ENCODE measurements at regions not wholly inside any gene's neighbourhood (a gene's known extent, or its start where the extent isn't known, plus 50 kb on each side); places are given as distances from the start of the nearest gene placed in this dataset.

DNA sequence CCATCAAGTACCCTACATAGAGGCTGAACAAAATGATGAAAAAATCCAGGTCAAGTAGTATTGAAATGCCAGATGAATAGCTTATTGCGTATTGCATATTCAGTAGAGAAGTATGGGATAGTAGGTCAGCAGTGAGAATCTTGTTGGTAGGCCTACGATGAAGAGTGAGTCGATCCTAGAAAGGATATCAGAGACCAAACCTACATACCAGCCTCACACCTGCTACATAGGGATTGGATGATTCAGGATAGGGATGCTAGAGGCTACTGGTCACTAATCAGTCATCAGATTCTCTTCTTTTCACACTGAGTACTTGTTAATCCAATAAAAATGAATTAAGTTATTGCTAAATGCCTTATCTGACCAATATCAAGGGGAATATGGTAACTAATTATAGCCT is 274.5 kb downstream of the DSEL start:
- TF ChIP-seq EZH2 (IDR thresholded peaks at IDR 0.05; ENCODE audit: borderline replicate concordance), result no peak
- TF ChIP-seq EZH2phosphoT487 (IDR thresholded peaks at IDR 0.05; ENCODE audit: low read depth, severe bottlenecking, unreplicated experiment), result no peak
- TF ChIP-seq, protein P1, sequence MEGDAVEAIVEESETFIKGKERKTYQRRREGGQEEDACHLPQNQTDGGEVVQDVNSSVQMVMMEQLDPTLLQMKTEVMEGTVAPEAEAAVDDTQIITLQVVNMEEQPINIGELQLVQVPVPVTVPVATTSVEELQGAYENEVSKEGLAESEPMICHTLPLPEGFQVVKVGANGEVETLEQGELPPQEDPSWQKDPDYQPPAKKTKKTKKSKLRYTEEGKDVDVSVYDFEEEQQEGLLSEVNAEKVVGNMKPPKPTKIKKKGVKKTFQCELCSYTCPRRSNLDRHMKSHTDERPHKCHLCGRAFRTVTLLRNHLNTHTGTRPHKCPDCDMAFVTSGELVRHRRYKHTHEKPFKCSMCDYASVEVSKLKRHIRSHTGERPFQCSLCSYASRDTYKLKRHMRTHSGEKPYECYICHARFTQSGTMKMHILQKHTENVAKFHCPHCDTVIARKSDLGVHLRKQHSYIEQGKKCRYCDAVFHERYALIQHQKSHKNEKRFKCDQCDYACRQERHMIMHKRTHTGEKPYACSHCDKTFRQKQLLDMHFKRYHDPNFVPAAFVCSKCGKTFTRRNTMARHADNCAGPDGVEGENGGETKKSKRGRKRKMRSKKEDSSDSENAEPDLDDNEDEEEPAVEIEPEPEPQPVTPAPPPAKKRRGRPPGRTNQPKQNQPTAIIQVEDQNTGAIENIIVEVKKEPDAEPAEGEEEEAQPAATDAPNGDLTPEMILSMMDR (IDR thresholded peaks at IDR 0.05; ENCODE audit: poor library complexity), result no peak
- Histone ChIP-seq H3K9me3 (ENCODE audit: low read depth) (no peaks in the 10 kb centered on the region), H3K4me3 (no peak overlapping the region), H3K36me3 (replicated peaks; ENCODE audit: insufficient read depth, low read depth) (no peaks in the 10 kb centered on the region), H4K20me1 (ENCODE audit: insufficient read depth, poor library complexity, severe bottlenecking) (no peaks in the 10 kb centered on the region), H3K27ac (no peak overlapping the region), H3K9me2 (replicated peaks; ENCODE audit: insufficient read depth) (no peaks in the 10 kb centered on the region), H3K4me2 (no peak overlapping the region), H2AFZ (no peak overlapping the region), H3K79me2 (no peaks in the 10 kb centered on the region), H3K27me3 (no peaks in the 10 kb centered on the region), H3K4me1 (ENCODE audit: insufficient read depth) (no peaks in the 10 kb centered on the region)
- 99% methylated on average over 3 of the region's 3 CpGs for WGBS (ENCODE audit: low lambda C conversion rate, missing lambda C conversion rate)
- no peak for DNase-seq (ENCODE audit: low spot score)

DNA sequence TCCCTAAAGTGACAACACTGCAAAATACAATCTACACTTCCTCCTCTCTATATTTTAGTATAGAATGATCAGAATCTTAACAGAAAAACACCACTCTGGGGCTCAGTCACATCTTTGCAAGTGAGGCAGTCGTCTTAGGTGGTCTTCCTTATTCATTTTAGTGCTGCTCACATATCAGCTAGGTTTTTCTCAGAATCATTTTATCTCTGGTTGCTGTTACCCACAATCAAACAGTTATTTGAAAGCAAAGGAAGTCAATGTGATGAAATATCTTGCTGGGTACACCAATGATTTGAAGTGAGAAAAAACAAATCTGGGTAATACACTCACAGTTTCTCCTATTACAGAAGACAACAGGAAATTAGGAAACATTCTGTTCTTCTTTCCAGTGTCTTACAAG is 275.2 kb downstream of the DSEL start:
- Histone ChIP-seq H4K20me1 (ENCODE audit: insufficient read depth, poor library complexity, severe bottlenecking) (no peaks in the 10 kb centered on the region), H3K9me2 (replicated peaks; ENCODE audit: insufficient read depth) (no peaks in the 10 kb centered on the region), H3K27ac (no peak overlapping the region), H3K4me3 (no peak overlapping the region), H3K36me3 (replicated peaks; ENCODE audit: insufficient read depth, low read depth) (no peaks in the 10 kb centered on the region), H3K4me2 (no peak overlapping the region), H3K4me1 (ENCODE audit: insufficient read depth) (no peaks in the 10 kb centered on the region), H3K9me3 (ENCODE audit: low read depth) (no peaks in the 10 kb centered on the region), H3K79me2 (no peaks in the 10 kb centered on the region), H2AFZ (no peak overlapping the region), H3K27me3 (no peaks in the 10 kb centered on the region)
- no peak for DNase-seq (ENCODE audit: low spot score)
- WGBS (ENCODE audit: low lambda C conversion rate, missing lambda C conversion rate), result 92% methylated on average over 1 of the region's 1 CpG
- TF ChIP-seq EZH2 (IDR thresholded peaks at IDR 0.05; ENCODE audit: borderline replicate concordance), result no peak
- TF ChIP-seq, protein P1 (IDR thresholded peaks at IDR 0.05; ENCODE audit: poor library complexity), result no peak
- TF ChIP-seq EZH2phosphoT487 (IDR thresholded peaks at IDR 0.05; ENCODE audit: low read depth, severe bottlenecking, unreplicated experiment), result no peak

GRCh38 chr18:67239826-67240225 is 276.7 kb downstream of the DSEL start:
- H2AFZ ChIP-seq, result no peak overlapping the region
- no peaks in the 10 kb centered on the region for H3K9me3 ChIP-seq (ENCODE audit: low read depth)
- DNase-seq (ENCODE audit: low spot score), result no peak
- H3K9me2 ChIP-seq (replicated peaks; ENCODE audit: insufficient read depth), result no peaks in the 10 kb centered on the region
- H3K27ac ChIP-seq, result no peak overlapping the region
- no peak overlapping the region for H3K4me2 ChIP-seq
- no peaks in the 10 kb centered on the region for H3K27me3 ChIP-seq
- H4K20me1 ChIP-seq (ENCODE audit: insufficient read depth, poor library complexity, severe bottlenecking), result no peaks in the 10 kb centered on the region
- no peak overlapping the region for H3K4me3 ChIP-seq
- 96% methylated on average over 7 of the region's 7 CpGs for WGBS (ENCODE audit: low lambda C conversion rate, missing lambda C conversion rate)
- no peaks in the 10 kb centered on the region for H3K36me3 ChIP-seq (replicated peaks; ENCODE audit: insufficient read depth, low read depth)
- H3K4me1 ChIP-seq (ENCODE audit: insufficient read depth), result no peaks in the 10 kb centered on the region
- no peaks in the 10 kb centered on the region for H3K79me2 ChIP-seq
- TF ChIP-seq EZH2 (IDR thresholded peaks at IDR 0.05; ENCODE audit: borderline replicate concordance) (no peak), EZH2phosphoT487 (IDR thresholded peaks at IDR 0.05; ENCODE audit: low read depth, severe bottlenecking, unreplicated experiment) (no peak)
- TF ChIP-seq, protein P1 (IDR thresholded peaks at IDR 0.05; ENCODE audit: poor library complexity), result no peak

DNA sequence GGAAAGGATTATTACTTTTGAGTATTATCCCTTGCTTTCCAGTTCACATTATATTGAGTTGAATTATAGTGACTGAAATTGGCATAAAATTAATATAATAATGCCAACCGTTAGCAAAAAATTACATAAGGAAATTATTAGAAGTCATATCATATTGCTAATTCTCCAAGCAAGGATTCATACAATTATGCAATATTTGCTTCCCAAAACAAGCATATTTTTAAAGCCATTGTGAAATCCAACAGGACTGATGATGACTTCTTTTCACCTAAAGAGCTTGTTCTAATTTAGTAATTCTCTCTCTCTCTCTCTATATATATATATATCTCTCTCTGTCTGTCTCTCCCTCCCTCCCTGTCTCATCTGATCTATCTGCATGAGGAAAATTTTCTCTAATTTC is 283.5 kb downstream of the DSEL start:
- DNase-seq (ENCODE audit: low spot score), result no peak
- no peaks in the 10 kb centered on the region for H3K79me2 ChIP-seq
- H2AFZ ChIP-seq, result no peak overlapping the region
- H3K27ac ChIP-seq, result no peak overlapping the region
- no peak overlapping the region for H3K4me2 ChIP-seq
- no peaks in the 10 kb centered on the region for H3K27me3 ChIP-seq
- no peaks in the 10 kb centered on the region for H3K9me2 ChIP-seq (replicated peaks; ENCODE audit: insufficient read depth)
- no peaks in the 10 kb centered on the region for H3K4me1 ChIP-seq (ENCODE audit: insufficient read depth)
- H3K9me3 ChIP-seq (ENCODE audit: low read depth), result no peaks in the 10 kb centered on the region
- no peak overlapping the region for H3K4me3 ChIP-seq
- TF ChIP-seq EZH2phosphoT487 (IDR thresholded peaks at IDR 0.05; ENCODE audit: low read depth, severe bottlenecking, unreplicated experiment), result no peak
- TF ChIP-seq EZH2 (IDR thresholded peaks at IDR 0.05; ENCODE audit: borderline replicate concordance), result no peak
- TF ChIP-seq, protein P1 (IDR thresholded peaks at IDR 0.05; ENCODE audit: poor library complexity), result no peak
- H4K20me1 ChIP-seq (ENCODE audit: insufficient read depth, poor library complexity, severe bottlenecking), result no peaks in the 10 kb centered on the region
- no peaks in the 10 kb centered on the region for H3K36me3 ChIP-seq (replicated peaks; ENCODE audit: insufficient read depth, low read depth)
- WGBS (ENCODE audit: low lambda C conversion rate, missing lambda C conversion rate), result 85% methylated on average over 1 of the region's 1 CpG

Measured in hepatocyte (in vitro differentiated cells).